Neural crest cell (in vitro differentiated cells): ENCODE measurements at regions not wholly inside any gene's neighbourhood (a gene's known extent, or its start where the extent isn't known, plus 50 kb on each side); places are given as distances from the start of the nearest gene placed in this dataset.

Experiments
- DNase-seq: peaks from one replicate; pipeline ENCODE4 v3.0.0; 2021; ENCODE audit warnings: low read depth, mixed read lengths, low spot score
- H3K27ac Mint-ChIP-seq: one replicate; pipeline ENCODE4 v1.8.0; 2021; ENCODE audit warnings: mild to moderate bottlenecking, mixed read lengths; ENCODE audit not compliant: unreplicated experiment
- H3K27me3 Mint-ChIP-seq: 2 replicates; pipeline ENCODE4 v1.8.0; 2021; ENCODE audit warnings: low read depth, mild to moderate bottlenecking, mixed read lengths
- H3K36me3 Mint-ChIP-seq: 2 replicates; pipeline ENCODE4 v1.8.0; 2021; ENCODE audit warnings: low read depth, mild to moderate bottlenecking, mixed read lengths
- H3K4me1 Mint-ChIP-seq: 2 replicates; pipeline ENCODE4 v1.8.0; 2021; ENCODE audit warnings: mixed read lengths
- H3K4me3 Mint-ChIP-seq: one replicate; pipeline ENCODE4 v1.8.0; 2021; ENCODE audit warnings: mild to moderate bottlenecking, mixed read lengths
- H3K9me3 Mint-ChIP-seq: 2 replicates; pipeline ENCODE4 v1.8.0; 2021; ENCODE audit warnings: mixed read lengths
- CTCF ChIP-seq: fragments of 200-600 bp; sonication (generic); conservative IDR thresholded peaks from 2 replicates; pipeline ENCODE4 v1.5.0; 2021; ENCODE audit warnings: antibody characterized with exemption, mild to moderate bottlenecking

- no peaks in the 10 kb centered on the region for H3K4me1 Mint-ChIP-seq
These were observed 81.7 kb upstream of the TMPRSS2 start for GRCh38 chr21:41589620-41590175.

GRCh38 chr21:41589131-41589530 lies 81.2 kb upstream of the TMPRSS2 start:
- Mint-ChIP-seq H3K4me3 (no peak overlapping the region), H3K27ac (no peak overlapping the region), H3K36me3 (no peaks in the 10 kb centered on the region), H3K27me3 (peaks cover 6% of the 10 kb centered on the region), H3K9me3 (peaks cover 7% of the 10 kb centered on the region), H3K4me1 (no peaks in the 10 kb centered on the region)
- DNase-seq, result no peak
- no peak for TF ChIP-seq CTCF

More at GRCh38 chr21:41589620-41590175, 81.7 kb upstream of the TMPRSS2 start:
- Mint-ChIP-seq H3K36me3 (no peaks in the 10 kb centered on the region), H3K27me3 (peaks cover 11% of the 10 kb centered on the region), H3K27ac (no peak overlapping the region), H3K4me3 (no peak overlapping the region), H3K9me3 (peaks cover 7% of the 10 kb centered on the region)
- no peak for DNase-seq
- no peak for TF ChIP-seq CTCF

- no peak overlapping the region for H3K27ac Mint-ChIP-seq
- no peak overlapping the region for H3K4me3 Mint-ChIP-seq
- no peak for TF ChIP-seq CTCF
- H3K27me3 Mint-ChIP-seq, result no peaks in the 10 kb centered on the region
- H3K4me1 Mint-ChIP-seq, result no peaks in the 10 kb centered on the region
- no peaks in the 10 kb centered on the region for H3K36me3 Mint-ChIP-seq
- H3K9me3 Mint-ChIP-seq, result peaks cover 7% of the 10 kb centered on the region
- DNase-seq, result no peak
These were observed 77.4 kb upstream of the TMPRSS2 start for GRCh38 chr21:41585199-41585994.

GRCh38 chr21:41584603-41585176 lies 76.7 kb upstream of the TMPRSS2 start:
- Mint-ChIP-seq H3K27me3 (no peaks in the 10 kb centered on the region), H3K27ac (no peak overlapping the region), H3K4me3 (no peak overlapping the region), H3K36me3 (no peaks in the 10 kb centered on the region), H3K4me1 (no peaks in the 10 kb centered on the region), H3K9me3 (peaks cover 7% of the 10 kb centered on the region)
- DNase-seq, result no peak
- TF ChIP-seq CTCF, result no peak

GRCh38 chr21:41583274-41583790 lies 75.4 kb upstream of the TMPRSS2 start:
- no peaks in the 10 kb centered on the region for H3K4me1 Mint-ChIP-seq
- peaks cover 3% of the 10 kb centered on the region for H3K9me3 Mint-ChIP-seq
- H3K27ac Mint-ChIP-seq, result no peak overlapping the region
- no peak for TF ChIP-seq CTCF
- DNase-seq, result no peak
- no peak overlapping the region for H3K4me3 Mint-ChIP-seq
- H3K27me3 Mint-ChIP-seq, result no peaks in the 10 kb centered on the region
- H3K36me3 Mint-ChIP-seq, result no peaks in the 10 kb centered on the region
